Progenitor cell of endocrine pancreas (in vitro differentiated cells): ENCODE measurements at regions not wholly inside any gene's neighbourhood (a gene's known extent, or its start where the extent isn't known, plus 50 kb on each side); places are given as distances from the start of the nearest gene placed in this dataset.

Source experiments
- DNase-seq: peaks from one replicate; pipeline ENCODE4 v3.0.0; 2021; ENCODE audit warnings: low spot score; ENCODE audit not compliant: unreplicated experiment
- H3K27ac Mint-ChIP-seq: 2 replicates; pipeline ENCODE4 v1.8.0; 2021; ENCODE audit warnings: mild to moderate bottlenecking, moderate library complexity, mixed read lengths
- H3K27me3 Mint-ChIP-seq: 2 replicates; pipeline ENCODE4 v1.8.0; 2021; ENCODE audit warnings: mixed read lengths
- H3K36me3 Mint-ChIP-seq: 2 replicates; pipeline ENCODE4 v1.8.0; 2022; ENCODE audit warnings: mixed read lengths; ENCODE audit not compliant: insufficient read depth
- H3K4me1 Mint-ChIP-seq: 2 replicates; pipeline ENCODE4 v1.8.0; 2021; ENCODE audit warnings: low read depth, mixed read lengths
- H3K4me3 Mint-ChIP-seq: 2 replicates; pipeline ENCODE4 v1.8.0; 2021; ENCODE audit warnings: low read depth, mild to moderate bottlenecking, moderate library complexity, mixed read lengths
- H3K9me3 Mint-ChIP-seq: 2 replicates; pipeline ENCODE4 v1.8.0; 2021; ENCODE audit warnings: low read depth, mixed read lengths
- TF ChIP-seq, protein P1 (sequence below): fragments of 200-600 bp; sonication (generic); IDR thresholded peaks from one replicate; pipeline ENCODE4 v1.5.0; 2021; ENCODE audit warnings: antibody characterized with exemption, mild to moderate bottlenecking; ENCODE audit not compliant: unreplicated experiment

DNA sequence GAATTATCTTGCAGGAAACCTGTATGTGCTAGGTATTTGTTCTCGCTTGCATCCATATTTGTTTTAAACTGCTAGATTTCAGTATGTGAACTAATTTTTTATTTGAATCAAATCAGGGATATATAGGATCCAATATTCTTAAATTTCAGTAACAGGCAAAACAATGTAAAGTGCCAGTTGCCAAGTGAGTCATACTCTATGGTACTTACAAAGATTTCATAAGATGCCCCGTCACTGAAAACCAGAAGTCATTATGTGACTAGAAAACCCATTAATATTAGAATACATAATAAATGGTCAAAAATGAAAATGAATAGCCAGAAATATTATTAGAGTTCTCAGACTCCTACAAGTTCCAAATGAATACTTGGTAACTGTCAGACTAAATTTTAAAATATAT is 481.2 kb downstream of the TFAP2A start:
- H3K36me3 Mint-ChIP-seq, result no peaks in the 10 kb centered on the region
- TF ChIP-seq, protein P1, sequence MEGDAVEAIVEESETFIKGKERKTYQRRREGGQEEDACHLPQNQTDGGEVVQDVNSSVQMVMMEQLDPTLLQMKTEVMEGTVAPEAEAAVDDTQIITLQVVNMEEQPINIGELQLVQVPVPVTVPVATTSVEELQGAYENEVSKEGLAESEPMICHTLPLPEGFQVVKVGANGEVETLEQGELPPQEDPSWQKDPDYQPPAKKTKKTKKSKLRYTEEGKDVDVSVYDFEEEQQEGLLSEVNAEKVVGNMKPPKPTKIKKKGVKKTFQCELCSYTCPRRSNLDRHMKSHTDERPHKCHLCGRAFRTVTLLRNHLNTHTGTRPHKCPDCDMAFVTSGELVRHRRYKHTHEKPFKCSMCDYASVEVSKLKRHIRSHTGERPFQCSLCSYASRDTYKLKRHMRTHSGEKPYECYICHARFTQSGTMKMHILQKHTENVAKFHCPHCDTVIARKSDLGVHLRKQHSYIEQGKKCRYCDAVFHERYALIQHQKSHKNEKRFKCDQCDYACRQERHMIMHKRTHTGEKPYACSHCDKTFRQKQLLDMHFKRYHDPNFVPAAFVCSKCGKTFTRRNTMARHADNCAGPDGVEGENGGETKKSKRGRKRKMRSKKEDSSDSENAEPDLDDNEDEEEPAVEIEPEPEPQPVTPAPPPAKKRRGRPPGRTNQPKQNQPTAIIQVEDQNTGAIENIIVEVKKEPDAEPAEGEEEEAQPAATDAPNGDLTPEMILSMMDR, result no peak
- peaks cover 7% of the 10 kb centered on the region for H3K9me3 Mint-ChIP-seq
- no peak overlapping the region for H3K4me3 Mint-ChIP-seq
- H3K27ac Mint-ChIP-seq, result no peak overlapping the region
- H3K4me1 Mint-ChIP-seq, result no peaks in the 10 kb centered on the region
- DNase-seq, result no peak
- no peaks in the 10 kb centered on the region for H3K27me3 Mint-ChIP-seq

DNA sequence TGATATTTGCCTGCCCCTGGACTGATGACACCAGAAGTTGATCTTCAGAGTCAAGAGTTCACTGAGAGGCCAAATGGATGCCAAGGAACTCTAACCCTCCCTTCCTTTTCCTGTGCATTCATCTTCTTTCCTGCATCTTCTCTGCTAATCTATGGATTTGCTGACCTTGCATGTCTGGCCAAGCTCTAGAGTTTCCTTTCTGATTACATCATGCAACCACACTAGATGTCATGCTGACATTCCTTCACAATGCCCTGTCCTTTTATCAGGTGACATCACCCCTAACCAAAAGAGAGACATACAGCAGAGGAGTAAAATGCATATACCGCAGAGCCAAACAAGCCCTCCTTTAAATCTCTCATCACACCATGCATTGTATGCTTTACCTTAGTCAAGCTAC is 487.6 kb downstream of the TFAP2A start:
- no peaks in the 10 kb centered on the region for H3K4me1 Mint-ChIP-seq
- H3K9me3 Mint-ChIP-seq, result peaks cover 7% of the 10 kb centered on the region
- no peak for DNase-seq
- H3K36me3 Mint-ChIP-seq, result no peaks in the 10 kb centered on the region
- H3K27me3 Mint-ChIP-seq, result no peaks in the 10 kb centered on the region
- H3K27ac Mint-ChIP-seq, result no peak overlapping the region
- TF ChIP-seq, protein P1, result no peak
- no peak overlapping the region for H3K4me3 Mint-ChIP-seq

DNA sequence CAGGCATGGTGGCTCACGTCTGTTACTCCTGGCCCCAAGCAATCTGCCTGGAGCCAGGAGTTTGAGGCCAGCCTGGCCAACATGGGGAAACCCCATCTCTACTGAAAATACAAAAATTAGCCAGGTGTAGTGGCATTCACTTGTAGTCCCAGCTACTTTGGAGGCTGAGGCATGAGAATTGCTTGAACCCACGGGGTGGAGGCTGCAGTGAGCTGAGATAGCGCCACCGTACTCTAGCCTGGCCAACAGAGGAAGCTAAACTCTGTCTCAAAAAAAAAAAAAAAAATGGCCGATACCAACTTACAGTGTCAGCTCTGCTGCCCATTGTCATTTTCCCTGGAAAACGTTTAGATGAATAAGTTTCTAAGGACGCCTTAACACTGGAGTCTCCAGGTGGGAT is 489.9 kb downstream of the TFAP2A start:
- TF ChIP-seq, protein P1, result no peak
- Mint-ChIP-seq H3K27me3 (no peaks in the 10 kb centered on the region), H3K27ac (no peak overlapping the region), H3K4me1 (no peaks in the 10 kb centered on the region), H3K4me3 (no peak overlapping the region), H3K9me3 (peaks cover 3% of the 10 kb centered on the region), H3K36me3 (no peaks in the 10 kb centered on the region)
- DNase-seq, result no peak

DNA sequence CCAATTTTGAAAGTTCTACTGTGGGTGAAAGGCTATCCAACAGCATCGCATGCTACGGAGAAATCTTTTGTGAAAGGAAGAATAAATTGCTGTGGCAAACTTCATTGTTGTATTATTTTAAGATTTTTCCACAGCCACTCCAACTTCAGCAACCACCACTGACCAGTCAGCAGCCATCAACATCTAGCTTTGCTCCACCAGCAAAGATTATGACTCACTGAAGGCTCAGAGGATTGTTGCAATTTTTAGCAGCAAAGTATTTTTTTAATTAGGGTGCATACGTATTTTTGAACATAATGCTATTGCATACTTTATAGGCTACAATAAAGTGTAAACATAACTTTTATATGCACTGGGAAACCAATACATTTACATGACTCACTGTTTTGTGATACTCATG is 493.5 kb downstream of the TFAP2A start:
- Mint-ChIP-seq H3K36me3 (no peaks in the 10 kb centered on the region), H3K4me1 (no peaks in the 10 kb centered on the region), H3K27ac (no peak overlapping the region), H3K4me3 (no peak overlapping the region), H3K9me3 (no peaks in the 10 kb centered on the region), H3K27me3 (no peaks in the 10 kb centered on the region)
- TF ChIP-seq, protein P1, result no peak
- no peak for DNase-seq

DNA sequence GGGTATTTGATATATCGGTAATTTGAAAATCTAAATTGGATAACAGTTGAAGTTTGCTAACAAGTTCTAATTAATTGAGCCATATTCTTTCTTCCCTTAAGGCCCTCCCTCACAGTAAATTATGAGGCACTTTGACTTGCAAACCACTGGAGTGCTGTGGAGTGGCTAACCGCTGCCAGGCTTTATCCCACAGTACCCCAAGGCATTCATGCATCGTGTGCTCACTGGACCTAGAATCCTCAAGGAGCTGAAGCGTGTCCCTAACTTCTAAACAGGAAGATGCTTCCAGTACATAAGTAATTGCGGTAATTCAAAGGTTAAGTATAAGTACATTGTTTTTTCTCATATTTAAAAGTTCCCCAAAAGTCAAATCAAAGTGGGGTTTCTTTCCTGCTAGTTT is 499.9 kb downstream of the TFAP2A start:
- H3K27ac Mint-ChIP-seq, result no peak overlapping the region
- no peak overlapping the region for H3K4me3 Mint-ChIP-seq
- no peaks in the 10 kb centered on the region for H3K4me1 Mint-ChIP-seq
- H3K9me3 Mint-ChIP-seq, result no peaks in the 10 kb centered on the region
- DNase-seq, result no peak
- TF ChIP-seq, protein P1, result no peak
- no peaks in the 10 kb centered on the region for H3K36me3 Mint-ChIP-seq
- no peaks in the 10 kb centered on the region for H3K27me3 Mint-ChIP-seq
